WTC11 (cell line): ENCODE measurements at regions not wholly inside any gene's neighbourhood (a gene's known extent, or its start where the extent isn't known, plus 50 kb on each side); places are given as distances from the start of the nearest gene placed in this dataset.

Experiments used
- ATF1 ChIP-seq: sonication (generic); formaldehyde crosslinking; IDR thresholded peaks from 2 replicates; pipeline ENCODE4 v1.8.1; 2023; ENCODE audit warnings: mild to moderate bottlenecking, moderate library complexity, missing genetic modification reagents
- FOXP4 ChIP-seq: sonication (generic); formaldehyde crosslinking; IDR thresholded peaks from 2 replicates; pipeline ENCODE4 v1.8.0; 2022; ENCODE audit warnings: mild to moderate bottlenecking, missing genetic modification reagents
- HMGXB4 ChIP-seq: sonication (generic); formaldehyde crosslinking; IDR thresholded peaks from 2 replicates; pipeline ENCODE4 v1.8.1; 2023; ENCODE audit warnings: mild to moderate bottlenecking, moderate library complexity, missing genetic modification reagents
- TF ChIP-seq, protein P1 (sequence below): fragments of 200-600 bp; IDR thresholded peaks from 2 replicates; pipeline ENCODE4 v1.8.0; 2022; ENCODE audit warnings: antibody characterized with exemption

- TF ChIP-seq FOXP4 (CRISPR knock-in tag): no peak
- TF ChIP-seq, protein P1, sequence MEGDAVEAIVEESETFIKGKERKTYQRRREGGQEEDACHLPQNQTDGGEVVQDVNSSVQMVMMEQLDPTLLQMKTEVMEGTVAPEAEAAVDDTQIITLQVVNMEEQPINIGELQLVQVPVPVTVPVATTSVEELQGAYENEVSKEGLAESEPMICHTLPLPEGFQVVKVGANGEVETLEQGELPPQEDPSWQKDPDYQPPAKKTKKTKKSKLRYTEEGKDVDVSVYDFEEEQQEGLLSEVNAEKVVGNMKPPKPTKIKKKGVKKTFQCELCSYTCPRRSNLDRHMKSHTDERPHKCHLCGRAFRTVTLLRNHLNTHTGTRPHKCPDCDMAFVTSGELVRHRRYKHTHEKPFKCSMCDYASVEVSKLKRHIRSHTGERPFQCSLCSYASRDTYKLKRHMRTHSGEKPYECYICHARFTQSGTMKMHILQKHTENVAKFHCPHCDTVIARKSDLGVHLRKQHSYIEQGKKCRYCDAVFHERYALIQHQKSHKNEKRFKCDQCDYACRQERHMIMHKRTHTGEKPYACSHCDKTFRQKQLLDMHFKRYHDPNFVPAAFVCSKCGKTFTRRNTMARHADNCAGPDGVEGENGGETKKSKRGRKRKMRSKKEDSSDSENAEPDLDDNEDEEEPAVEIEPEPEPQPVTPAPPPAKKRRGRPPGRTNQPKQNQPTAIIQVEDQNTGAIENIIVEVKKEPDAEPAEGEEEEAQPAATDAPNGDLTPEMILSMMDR: no peak
- no peak for TF ChIP-seq ATF1
- no peak for TF ChIP-seq HMGXB4
These were observed 180.0 kb upstream of the C11orf58 start for GRCh38 chr11:16558494-16558893.
